ENCODE measurements at regions not wholly inside any gene's neighbourhood (a gene's known extent, or its start where the extent isn't known, plus 50 kb on each side); places are given as distances from the start of the nearest gene placed in this dataset.

DNA sequence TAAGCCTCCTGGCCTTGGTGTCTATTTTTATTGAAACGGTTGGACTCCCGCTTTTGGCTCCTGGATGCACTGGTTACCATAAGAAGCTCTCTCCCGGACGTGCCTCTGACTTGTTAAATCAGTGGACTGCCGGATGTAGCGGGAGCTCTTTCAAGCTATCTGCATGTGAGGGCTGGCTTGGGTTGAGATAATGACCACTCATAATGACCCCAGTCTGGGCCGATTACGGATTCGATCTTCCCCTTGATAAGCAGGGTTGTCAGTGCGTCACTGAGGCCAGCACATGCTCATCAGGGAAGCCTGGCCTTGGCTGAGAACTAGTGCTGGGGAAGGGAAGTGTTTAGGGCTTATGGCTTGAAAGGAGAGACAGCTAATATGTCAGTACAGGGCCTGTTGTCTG, 528.1 kb downstream of the CDH26 start:
- in situ Hi-C loops (cut with MboI; ENCODE audit: low sequenced_read_pairs): no loop called here

More for the DNA sequence above, 528.1 kb downstream of the CDH26 start:
- no peak overlapping the region for H3K23ac ChIP-seq (ENCODE audit: low read depth, low read length)
- H3K14ac ChIP-seq (replicated peaks; ENCODE audit: low read depth, low read length): no peak overlapping the region
- H2AK5ac ChIP-seq (ENCODE audit: low read depth, low read length): no peak overlapping the region
- H3K27ac ChIP-seq (ENCODE audit: insufficient read depth, low read length): no peak overlapping the region
- BruUV-seq (replicated peaks): no TSS peak
- CTCF ChIA-PET: interaction anchor here (0.5 kb wide), 1 partner anchor 516 kb away, joined by 3 read pairs; no protein-coding TSS in a partner anchor
- H4K91ac ChIP-seq (ENCODE audit: insufficient read depth, low read depth, low read length): no peak overlapping the region
- H3K18ac ChIP-seq (ENCODE audit: low read depth, low read length): no peak overlapping the region
- no peaks in the 10 kb centered on the region for H4K20me1 ChIP-seq (ENCODE audit: insufficient read depth, low read length)
- H3K27me3 ChIP-seq (ENCODE audit: control insufficient read depth, insufficient read depth, low read length): no peaks in the 10 kb centered on the region
- no peak for DNase-seq
- H3K9ac ChIP-seq (ENCODE audit: low read depth, low read length): no peak overlapping the region
- H4K8ac ChIP-seq (ENCODE audit: low read depth in 2 of 2, low read length in 2 of 2): no peak overlapping the region
- no peak overlapping the region for H2BK15ac ChIP-seq (ENCODE audit: low read depth, low read length)
- no peak overlapping the region for H3K4me3 ChIP-seq (ENCODE audit: insufficient read depth, low read depth, low read length)
- H3K36me3 ChIP-seq (ENCODE audit: control insufficient read depth, insufficient read depth, low read length): no peaks in the 10 kb centered on the region
- H2BK20ac ChIP-seq (ENCODE audit: low read depth, low read length): no peak overlapping the region
- H3K56ac ChIP-seq (ENCODE audit: extremely low read depth, insufficient read depth, low read length): no peak overlapping the region
- intact Hi-C loops (cut with micrococcal nuclease) (no loop called here), dilution Hi-C loops (cut with HindIII; ENCODE audit: low sequenced_read_pairs, unreplicated experiment) (no loop called here)
- ATAC-seq (ENCODE audit: low read depth): no peak
- no peak overlapping the region for H2AFZ ChIP-seq (replicated peaks; ENCODE audit: low read length, poor library complexity)
- no peak overlapping the region for H3K4ac ChIP-seq (ENCODE audit: low read depth, low read length)
- TF ChIP-seq BHLHE40 (IDR thresholded peaks at IDR 0.05; ENCODE audit: low read depth, low read length) (no peak), SMC3 (IDR thresholded peaks at IDR 0.05; ENCODE audit: low read depth, low read length) (no peak), FOS (IDR thresholded peaks at IDR 0.05; ENCODE audit: low read depth, low read length) (no peak), CHD1 (IDR thresholded peaks at IDR 0.05; ENCODE audit: low read depth, low read length) (no peak)
- H3K9me1 ChIP-seq (ENCODE audit: insufficient read depth, low read length): no peaks in the 10 kb centered on the region
- H3K4me2 ChIP-seq (ENCODE audit: low read depth, low read length): no peak overlapping the region
- peaks cover 13% of the 10 kb centered on the region for H3K9me3 ChIP-seq (ENCODE audit: control insufficient read depth, insufficient read depth, low read length)
- POLR2A ChIA-PET (ENCODE audit: unreplicated experiment): no interaction called here
- no CpG with 5 or more reads among the region's 10 CpGs for WGBS, 2 experiments (ENCODE audit: extremely low coverage in 2 of 2, insufficient read length in 1 of 2)
- no peak overlapping the region for H2BK120ac ChIP-seq (ENCODE audit: low read depth, low read length)
- H4K5ac ChIP-seq (ENCODE audit: low read depth, low read length): no peak overlapping the region
- H2BK5ac ChIP-seq (ENCODE audit: low read depth, low read length, poor library complexity, severe bottlenecking): no peak overlapping the region
- H3K4me1 ChIP-seq (ENCODE audit: control insufficient read depth, insufficient read depth, low read length): no peaks in the 10 kb centered on the region
- no peak overlapping the region for H2AK9ac ChIP-seq (replicated peaks; ENCODE audit: low read depth, low read length, poor library complexity)
- H3K79me1 ChIP-seq (ENCODE audit: low read depth in 1 of 2, low read length in 2 of 2): no peaks in the 10 kb centered on the region
